DOHH2 (cell line): ENCODE measurements at regions not wholly inside any gene's neighbourhood (a gene's known extent, or its start where the extent isn't known, plus 50 kb on each side); places are given as distances from the start of the nearest gene placed in this dataset.

Experiments
- H3F3A ChIP-seq: fragments of 200-600 bp; sonication (generic), shearing (Covaris generic); 2 replicates; pipeline ENCODE4 v1.6.0; 2016; ENCODE audit warnings: antibody characterized with exemption, mild to moderate bottlenecking; ENCODE audit not compliant: control insufficient read depth, insufficient read depth
- H3K27ac ChIP-seq: fragments of 200-600 bp; sonication (generic); 2 replicates; pipeline ENCODE4 v1.5.1; 2014; ENCODE audit warnings: low read depth, mild to moderate bottlenecking, low read length, moderate library complexity
- H3K27me3 ChIP-seq: fragments of 200-600 bp; sonication (generic); 2 replicates; pipeline ENCODE4 v1.6.1; 2014; ENCODE audit warnings: mild to moderate bottlenecking, low read length, mixed read lengths; ENCODE audit not compliant: control insufficient read depth
- H3K36me3 ChIP-seq: fragments of 200-600 bp; sonication (generic); 2 replicates; pipeline ENCODE4 v1.6.1; 2014; ENCODE audit warnings: mild to moderate bottlenecking, low read length, moderate library complexity, mixed read lengths; ENCODE audit not compliant: control insufficient read depth
- H3K4me1 ChIP-seq: fragments of 200-600 bp; sonication (generic); 2 replicates; pipeline ENCODE4 v1.6.1; 2014; ENCODE audit warnings: mild to moderate bottlenecking, low read length, mixed read lengths; ENCODE audit not compliant: control insufficient read depth
- H3K4me2 ChIP-seq: fragments of 200-600 bp; sonication (generic); 2 replicates; pipeline ENCODE4 v1.6.0; 2014; ENCODE audit warnings: mild to moderate bottlenecking, low read length, moderate library complexity
- H3K4me3 ChIP-seq: fragments of 200-600 bp; sonication (generic); 2 replicates; pipeline ENCODE4 v1.5.1; 2014; ENCODE audit warnings: mild to moderate bottlenecking, low read length, mixed read lengths
- H3K79me2 ChIP-seq: fragments of 200-600 bp; sonication (generic); 2 replicates; pipeline ENCODE4 v1.6.1; 2014; ENCODE audit warnings: mild to moderate bottlenecking, low read length, mixed read lengths; ENCODE audit not compliant: control insufficient read depth
- H3K9me2 ChIP-seq: fragments of 200-600 bp; sonication (generic); replicated peaks from 2 replicates; pipeline ENCODE4 v1.6.1; 2014; ENCODE audit warnings: mild to moderate bottlenecking, low read length, mixed read lengths; ENCODE audit not compliant: control insufficient read depth
- H3K9me3 ChIP-seq: fragments of 200-600 bp; sonication (generic); 2 replicates; pipeline ENCODE4 v1.6.1; 2014; ENCODE audit warnings: antibody characterized with exemption, low read length, mixed read lengths; ENCODE audit not compliant: control insufficient read depth, insufficient read depth
- H4K20me1 ChIP-seq: fragments of 200-600 bp; sonication (generic); 2 replicates; pipeline ENCODE4 v1.6.0; 2014; ENCODE audit warnings: low read depth, mild to moderate bottlenecking, antibody characterized with exemption, low read length, moderate library complexity; ENCODE audit not compliant: control insufficient read depth, insufficient read depth
- EZH2phosphoT487 ChIP-seq: fragments of 200-600 bp; sonication (generic); IDR thresholded peaks from 2 replicates; pipeline ENCODE4 v1.6.1; 2017; ENCODE audit warnings: borderline replicate concordance, mild to moderate bottlenecking, antibody characterized with exemption, low read length, moderate library complexity, mixed read lengths
- TF ChIP-seq, protein P1 (sequence below): fragments of 200-600 bp; sonication (generic); IDR thresholded peaks from one replicate; pipeline ENCODE4 v1.5.1; 2014; ENCODE audit warnings: antibody characterized with exemption, mild to moderate bottlenecking, low read depth, low read length; ENCODE audit not compliant: poor library complexity, severe bottlenecking

DNA sequence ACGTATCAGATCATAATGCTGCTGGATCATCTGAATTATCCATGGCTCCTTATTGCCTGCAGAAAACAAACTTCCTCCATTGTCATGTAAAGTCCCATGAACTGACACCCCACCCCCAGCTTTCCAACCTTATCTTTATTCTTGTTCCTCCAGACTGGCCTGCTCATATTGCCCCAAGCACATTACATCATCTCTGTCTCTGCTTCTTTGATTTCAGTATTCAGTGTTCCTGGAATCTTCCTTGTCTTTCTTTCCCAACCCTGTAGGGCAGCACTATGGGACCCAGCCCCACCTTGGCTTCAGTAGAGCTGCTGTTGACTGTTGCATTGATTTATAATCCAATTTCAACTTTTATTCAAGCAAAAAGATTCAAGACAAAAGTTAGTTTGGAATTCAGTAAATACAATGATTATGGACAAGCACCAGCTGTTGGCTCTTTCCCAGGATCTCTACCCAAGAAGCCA is 187.5 kb upstream of the ECI2 start:
- Histone ChIP-seq H4K20me1 (no peaks in the 10 kb centered on the region), H3K79me2 (no peaks in the 10 kb centered on the region), H3K9me2 (no peaks in the 10 kb centered on the region), H3K4me2 (no peak overlapping the region), H3K27ac (no peak overlapping the region), H3F3A (no peaks in the 10 kb centered on the region), H3K36me3 (no peaks in the 10 kb centered on the region), H3K27me3 (no peaks in the 10 kb centered on the region), H3K9me3 (no peaks in the 10 kb centered on the region), H3K4me1 (no peaks in the 10 kb centered on the region), H3K4me3 (no peak overlapping the region)
- TF ChIP-seq, protein P1, sequence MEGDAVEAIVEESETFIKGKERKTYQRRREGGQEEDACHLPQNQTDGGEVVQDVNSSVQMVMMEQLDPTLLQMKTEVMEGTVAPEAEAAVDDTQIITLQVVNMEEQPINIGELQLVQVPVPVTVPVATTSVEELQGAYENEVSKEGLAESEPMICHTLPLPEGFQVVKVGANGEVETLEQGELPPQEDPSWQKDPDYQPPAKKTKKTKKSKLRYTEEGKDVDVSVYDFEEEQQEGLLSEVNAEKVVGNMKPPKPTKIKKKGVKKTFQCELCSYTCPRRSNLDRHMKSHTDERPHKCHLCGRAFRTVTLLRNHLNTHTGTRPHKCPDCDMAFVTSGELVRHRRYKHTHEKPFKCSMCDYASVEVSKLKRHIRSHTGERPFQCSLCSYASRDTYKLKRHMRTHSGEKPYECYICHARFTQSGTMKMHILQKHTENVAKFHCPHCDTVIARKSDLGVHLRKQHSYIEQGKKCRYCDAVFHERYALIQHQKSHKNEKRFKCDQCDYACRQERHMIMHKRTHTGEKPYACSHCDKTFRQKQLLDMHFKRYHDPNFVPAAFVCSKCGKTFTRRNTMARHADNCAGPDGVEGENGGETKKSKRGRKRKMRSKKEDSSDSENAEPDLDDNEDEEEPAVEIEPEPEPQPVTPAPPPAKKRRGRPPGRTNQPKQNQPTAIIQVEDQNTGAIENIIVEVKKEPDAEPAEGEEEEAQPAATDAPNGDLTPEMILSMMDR = no peak
- TF ChIP-seq EZH2phosphoT487 = no peak

DNA sequence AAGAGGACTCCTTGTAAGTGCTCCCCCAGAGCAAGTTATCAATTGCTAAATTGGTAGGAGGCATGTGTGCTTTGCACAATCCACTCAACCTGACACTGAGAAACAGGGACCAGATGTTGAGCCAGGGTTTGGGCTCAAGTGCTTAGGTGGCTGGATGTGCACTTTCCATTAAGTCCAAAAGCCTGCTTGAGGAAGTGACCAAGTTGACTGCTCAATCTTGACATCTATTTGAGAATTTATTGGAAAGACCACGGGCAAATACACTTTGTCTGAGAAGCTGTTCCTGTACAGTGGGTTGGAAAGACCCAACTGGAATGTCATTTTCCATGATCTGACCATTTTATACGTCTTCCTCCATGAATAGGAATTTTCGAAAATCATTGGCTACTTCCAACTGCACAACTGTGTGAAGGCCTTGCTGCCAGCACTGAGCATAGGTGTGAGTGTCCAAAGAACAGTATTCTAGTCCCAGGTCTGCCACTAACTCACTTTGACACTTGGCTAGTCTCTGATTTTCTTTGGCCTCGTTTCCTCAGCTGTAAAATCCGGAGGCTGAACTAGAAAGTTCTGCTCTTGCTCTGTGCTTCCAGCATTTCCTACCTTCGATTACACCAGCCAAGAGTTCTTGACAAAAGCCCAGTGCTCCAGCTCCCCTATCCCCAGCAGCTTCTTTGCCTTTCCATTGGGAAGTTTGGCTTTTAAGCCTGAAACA is 186.9 kb upstream of the ECI2 start:
- Histone ChIP-seq H3K36me3 (no peaks in the 10 kb centered on the region), H3K4me2 (no peak overlapping the region), H3K4me1 (no peaks in the 10 kb centered on the region), H3K9me2 (no peaks in the 10 kb centered on the region), H3K27ac (no peak overlapping the region), H3K4me3 (no peak overlapping the region), H3K9me3 (no peaks in the 10 kb centered on the region), H3K79me2 (no peaks in the 10 kb centered on the region), H3K27me3 (no peaks in the 10 kb centered on the region), H4K20me1 (no peaks in the 10 kb centered on the region), H3F3A (no peaks in the 10 kb centered on the region)
- TF ChIP-seq, protein P1 = no peak
- TF ChIP-seq EZH2phosphoT487 = no peak

DNA sequence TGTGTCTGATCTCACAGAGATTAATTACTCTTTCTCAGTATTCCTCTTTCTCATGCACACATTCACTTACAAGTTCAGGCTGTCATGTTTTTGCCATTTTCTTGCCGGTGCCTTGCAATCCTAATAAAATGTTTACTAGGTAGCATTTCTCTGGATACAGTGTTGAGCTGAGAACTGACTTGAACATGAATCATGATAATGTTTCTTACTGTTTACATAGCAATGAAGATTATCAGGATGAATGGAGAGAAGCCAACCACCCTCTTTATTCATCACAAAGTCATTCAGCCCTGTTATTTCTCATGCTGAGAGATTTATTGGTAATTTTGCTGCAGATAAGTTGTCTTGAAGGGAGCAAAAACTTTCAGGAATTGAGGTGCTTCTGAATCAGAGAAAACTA is 185.5 kb upstream of the ECI2 start:
- Histone ChIP-seq H3K4me2 (no peak overlapping the region), H3K9me3 (no peaks in the 10 kb centered on the region), H3K27me3 (no peaks in the 10 kb centered on the region), H3F3A (no peaks in the 10 kb centered on the region), H3K27ac (no peak overlapping the region), H4K20me1 (no peaks in the 10 kb centered on the region), H3K4me1 (no peaks in the 10 kb centered on the region), H3K36me3 (no peaks in the 10 kb centered on the region), H3K9me2 (no peaks in the 10 kb centered on the region), H3K4me3 (no peak overlapping the region), H3K79me2 (no peaks in the 10 kb centered on the region)
- TF ChIP-seq EZH2phosphoT487 = no peak
- TF ChIP-seq, protein P1 = no peak
